Suprapubic skin (tissue), 4 donors: ENCODE measurements at regions not wholly inside any gene's neighbourhood (a gene's known extent, or its start where the extent isn't known, plus 50 kb on each side); places are given as distances from the start of the nearest gene placed in this dataset.

Experiments
- POLR2A ChIP-seq, 2 donors: fragments of 450-650 bp; IDR thresholded peaks; one replicate each; pipeline ENCODE4 v1.6.1; 2017; ENCODE audit warnings: antibody characterized with exemption in 2 of 2, mild to moderate bottlenecking in 2 of 2, moderate library complexity in 2 of 2
- POLR2AphosphoS5 ChIP-seq, 3 donors: sonication (generic); formaldehyde crosslinking; IDR thresholded peaks; one replicate each; pipeline ENCODE4 v1.6.1; 2017; ENCODE audit warnings: antibody characterized with exemption in 3 of 3
- TF ChIP-seq, protein P1 (sequence below), 2 donors: fragments of 200-600 bp in 1 of 2; fragments of 450-650 bp in 1 of 2; sonication (generic) in 1 of 2; IDR thresholded peaks; one replicate each; pipeline ENCODE4 v1.5.1; 2016 to 2019; ENCODE audit warnings: antibody characterized with exemption in 2 of 2, mild to moderate bottlenecking in 1 of 2, moderate library complexity in 1 of 2

DNA sequence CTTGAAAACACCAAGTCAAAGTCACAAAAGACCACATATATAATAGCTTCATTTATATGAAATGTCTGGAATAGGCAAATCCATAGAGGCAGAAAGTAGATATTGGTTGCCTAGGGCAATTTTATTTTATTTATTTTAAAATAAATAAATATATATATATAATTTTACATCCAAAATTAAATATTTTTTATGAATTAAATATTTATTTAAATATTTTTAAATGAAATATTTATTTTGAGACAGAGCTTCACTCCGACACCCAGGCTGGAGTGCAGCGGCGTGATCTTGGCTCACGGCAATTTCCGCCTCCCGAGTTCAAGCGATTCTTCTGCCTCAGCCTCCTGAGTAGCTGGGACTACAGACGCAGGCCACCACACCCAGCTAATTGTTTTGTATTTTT, 58.9 kb upstream of the ATG10 start:
- TF ChIP-seq, protein P1, sequence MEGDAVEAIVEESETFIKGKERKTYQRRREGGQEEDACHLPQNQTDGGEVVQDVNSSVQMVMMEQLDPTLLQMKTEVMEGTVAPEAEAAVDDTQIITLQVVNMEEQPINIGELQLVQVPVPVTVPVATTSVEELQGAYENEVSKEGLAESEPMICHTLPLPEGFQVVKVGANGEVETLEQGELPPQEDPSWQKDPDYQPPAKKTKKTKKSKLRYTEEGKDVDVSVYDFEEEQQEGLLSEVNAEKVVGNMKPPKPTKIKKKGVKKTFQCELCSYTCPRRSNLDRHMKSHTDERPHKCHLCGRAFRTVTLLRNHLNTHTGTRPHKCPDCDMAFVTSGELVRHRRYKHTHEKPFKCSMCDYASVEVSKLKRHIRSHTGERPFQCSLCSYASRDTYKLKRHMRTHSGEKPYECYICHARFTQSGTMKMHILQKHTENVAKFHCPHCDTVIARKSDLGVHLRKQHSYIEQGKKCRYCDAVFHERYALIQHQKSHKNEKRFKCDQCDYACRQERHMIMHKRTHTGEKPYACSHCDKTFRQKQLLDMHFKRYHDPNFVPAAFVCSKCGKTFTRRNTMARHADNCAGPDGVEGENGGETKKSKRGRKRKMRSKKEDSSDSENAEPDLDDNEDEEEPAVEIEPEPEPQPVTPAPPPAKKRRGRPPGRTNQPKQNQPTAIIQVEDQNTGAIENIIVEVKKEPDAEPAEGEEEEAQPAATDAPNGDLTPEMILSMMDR (IDR thresholded peaks at IDR 0.05), result no peak
- TF ChIP-seq POLR2AphosphoS5 (IDR thresholded peaks at IDR 0.05) (no peak), POLR2A (IDR thresholded peaks at IDR 0.05) (no peak)
